ENCODE measurements at regions not wholly inside any gene's neighbourhood (a gene's known extent, or its start where the extent isn't known, plus 50 kb on each side); places are given as distances from the start of the nearest gene placed in this dataset.

DNA sequence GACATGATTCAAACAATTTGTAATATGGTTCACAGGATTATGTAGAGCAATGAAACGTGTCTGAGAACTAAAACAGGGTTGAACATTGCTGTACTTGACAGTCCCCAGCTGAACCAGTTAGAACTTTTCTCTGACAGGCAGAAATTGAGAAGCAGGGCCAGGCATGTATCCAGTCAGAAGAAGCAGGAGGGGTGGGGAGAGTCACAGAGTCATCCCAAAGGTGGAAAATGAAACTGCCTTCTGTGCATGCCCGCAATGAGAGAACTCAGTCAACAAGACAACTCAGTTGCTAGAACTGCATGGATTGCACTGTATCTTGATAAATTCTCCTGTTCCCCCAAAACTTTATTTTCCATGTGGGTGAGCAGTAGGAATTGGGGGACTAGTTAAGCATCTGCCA, 72.9 kb upstream of the PRLR start:
- no peak for DNase-seq (ENCODE audit: low read depth)
- TF ChIP-seq, protein P1, sequence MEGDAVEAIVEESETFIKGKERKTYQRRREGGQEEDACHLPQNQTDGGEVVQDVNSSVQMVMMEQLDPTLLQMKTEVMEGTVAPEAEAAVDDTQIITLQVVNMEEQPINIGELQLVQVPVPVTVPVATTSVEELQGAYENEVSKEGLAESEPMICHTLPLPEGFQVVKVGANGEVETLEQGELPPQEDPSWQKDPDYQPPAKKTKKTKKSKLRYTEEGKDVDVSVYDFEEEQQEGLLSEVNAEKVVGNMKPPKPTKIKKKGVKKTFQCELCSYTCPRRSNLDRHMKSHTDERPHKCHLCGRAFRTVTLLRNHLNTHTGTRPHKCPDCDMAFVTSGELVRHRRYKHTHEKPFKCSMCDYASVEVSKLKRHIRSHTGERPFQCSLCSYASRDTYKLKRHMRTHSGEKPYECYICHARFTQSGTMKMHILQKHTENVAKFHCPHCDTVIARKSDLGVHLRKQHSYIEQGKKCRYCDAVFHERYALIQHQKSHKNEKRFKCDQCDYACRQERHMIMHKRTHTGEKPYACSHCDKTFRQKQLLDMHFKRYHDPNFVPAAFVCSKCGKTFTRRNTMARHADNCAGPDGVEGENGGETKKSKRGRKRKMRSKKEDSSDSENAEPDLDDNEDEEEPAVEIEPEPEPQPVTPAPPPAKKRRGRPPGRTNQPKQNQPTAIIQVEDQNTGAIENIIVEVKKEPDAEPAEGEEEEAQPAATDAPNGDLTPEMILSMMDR (IDR thresholded peaks at IDR 0.05; ENCODE audit: low read depth, low read length, missing control alignments): no peak

DNA sequence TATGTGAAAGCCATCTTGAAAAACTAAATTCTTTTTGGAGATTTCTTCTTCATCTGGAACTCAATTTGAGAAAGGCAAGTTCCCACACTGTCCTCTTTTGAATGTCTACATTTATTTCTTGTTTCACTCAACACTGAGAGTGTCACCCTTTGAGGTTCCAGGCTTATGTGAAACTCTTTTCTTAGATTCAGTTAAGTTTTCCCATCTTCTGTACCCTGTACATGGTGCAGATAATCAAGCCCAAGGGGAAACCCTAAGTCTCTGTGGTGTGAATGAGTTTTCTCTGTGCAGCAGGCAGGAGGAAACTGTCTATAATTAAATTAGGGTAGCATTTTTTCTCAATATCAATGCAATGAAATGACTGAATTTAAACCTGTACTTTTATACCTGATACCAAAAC, 72.3 kb upstream of the PRLR start:
- TF ChIP-seq, protein P1 (IDR thresholded peaks at IDR 0.05; ENCODE audit: low read depth, low read length, missing control alignments): no peak
- no peak for DNase-seq (ENCODE audit: low read depth)
- H3K4me3 ChIP-seq (ENCODE audit: low read depth, low read length): no peak overlapping the region

More for the DNA sequence above, 72.9 kb upstream of the PRLR start:
- no peak overlapping the region for H3K4me3 ChIP-seq (ENCODE audit: low read depth, low read length)

DNA sequence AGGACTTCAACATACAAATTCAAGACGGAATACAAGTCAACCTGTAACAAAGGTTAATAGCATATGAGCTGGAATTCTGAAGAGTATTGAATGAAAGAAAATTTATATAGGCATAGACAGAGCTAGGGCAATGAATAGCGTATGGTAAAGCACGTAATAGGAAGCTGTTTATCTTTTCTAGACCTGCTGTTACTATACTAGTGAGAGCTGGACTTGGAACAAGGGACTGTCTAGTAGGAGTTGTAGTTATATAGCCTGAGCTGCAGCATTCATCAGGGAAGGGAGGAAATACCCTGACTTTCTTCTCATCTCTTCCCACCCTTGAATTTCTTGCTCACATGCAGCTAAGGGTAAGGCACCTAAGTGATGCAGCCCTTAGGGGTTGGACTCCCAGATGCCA, 67.5 kb upstream of the PRLR start:
- DNase-seq (ENCODE audit: low read depth): no peak
- TF ChIP-seq, protein P1 (IDR thresholded peaks at IDR 0.05; ENCODE audit: low read depth, low read length, missing control alignments): no peak
- H3K4me3 ChIP-seq (ENCODE audit: low read depth, low read length): no peak overlapping the region

DNA sequence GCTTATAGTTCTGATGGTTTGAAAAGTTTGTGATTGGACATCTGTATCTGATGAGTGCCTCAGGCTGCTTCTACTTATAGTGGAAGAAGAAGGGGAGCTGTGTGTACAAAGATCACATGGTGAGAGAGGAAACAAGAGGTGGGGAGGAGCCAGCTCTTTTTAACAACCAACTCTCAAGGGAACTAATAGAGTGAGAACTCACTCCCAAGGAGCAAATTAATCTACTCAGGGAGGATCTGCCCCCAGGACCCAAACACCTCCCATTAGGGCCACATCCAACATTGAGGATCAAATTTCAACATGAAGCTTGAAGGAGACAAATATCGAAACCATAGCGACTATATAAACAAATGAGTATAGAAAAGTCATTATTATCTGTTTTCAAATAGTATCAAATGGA, 64.7 kb upstream of the PRLR start:
- TF ChIP-seq, protein P1 (IDR thresholded peaks at IDR 0.05; ENCODE audit: low read depth, low read length, missing control alignments): no peak
- no peak overlapping the region for H3K4me3 ChIP-seq (ENCODE audit: low read depth, low read length)
- no peak for DNase-seq (ENCODE audit: low read depth)

DNA sequence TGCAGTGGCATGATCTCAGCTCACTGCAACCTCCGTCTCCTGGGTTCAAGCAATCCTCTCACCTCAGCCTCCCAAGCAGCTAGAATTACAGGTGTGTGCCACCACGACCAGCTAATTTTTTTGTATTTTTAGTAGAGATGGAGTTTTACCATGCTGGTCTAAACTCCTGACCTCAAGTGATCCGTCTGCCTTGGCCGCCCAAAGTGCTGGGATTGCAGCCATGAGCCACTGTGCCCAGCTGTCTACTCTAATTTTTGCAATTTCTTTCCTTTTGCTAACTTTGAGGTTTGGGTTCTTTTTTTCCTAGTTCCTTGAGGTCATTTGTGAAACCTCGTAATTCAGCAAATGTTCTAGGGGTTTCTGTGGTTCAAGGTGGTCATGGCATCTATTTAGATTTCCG, 63.7 kb upstream of the PRLR start:
- TF ChIP-seq, protein P1 (IDR thresholded peaks at IDR 0.05; ENCODE audit: low read depth, low read length, missing control alignments): no peak
- DNase-seq (ENCODE audit: low read depth): no peak
- H3K4me3 ChIP-seq (ENCODE audit: low read depth, low read length): no peak overlapping the region

DNA sequence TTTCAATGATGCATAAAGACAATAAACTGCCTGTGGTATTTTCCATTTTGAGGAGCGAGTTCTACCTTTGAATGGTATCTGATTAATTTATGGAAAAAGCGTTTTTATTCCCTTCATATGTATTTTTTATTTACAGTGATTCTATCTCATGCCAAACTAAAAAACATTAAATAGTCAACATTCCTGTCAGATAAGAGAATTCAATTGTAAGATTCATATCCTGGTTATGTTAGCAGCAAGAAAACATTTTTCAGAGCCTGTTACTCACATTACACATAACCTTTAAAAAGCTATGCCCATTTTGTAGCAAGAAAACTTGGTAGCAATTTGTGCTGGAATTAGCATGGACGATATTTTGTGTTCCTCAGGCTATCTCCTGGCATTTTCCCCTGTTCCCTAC, 55.1 kb upstream of the PRLR start:
- no peak for DNase-seq (ENCODE audit: low read depth)
- H3K4me3 ChIP-seq (ENCODE audit: low read depth, low read length): no peak overlapping the region
- TF ChIP-seq, protein P1 (IDR thresholded peaks at IDR 0.05; ENCODE audit: low read depth, low read length, missing control alignments): no peak

DNA sequence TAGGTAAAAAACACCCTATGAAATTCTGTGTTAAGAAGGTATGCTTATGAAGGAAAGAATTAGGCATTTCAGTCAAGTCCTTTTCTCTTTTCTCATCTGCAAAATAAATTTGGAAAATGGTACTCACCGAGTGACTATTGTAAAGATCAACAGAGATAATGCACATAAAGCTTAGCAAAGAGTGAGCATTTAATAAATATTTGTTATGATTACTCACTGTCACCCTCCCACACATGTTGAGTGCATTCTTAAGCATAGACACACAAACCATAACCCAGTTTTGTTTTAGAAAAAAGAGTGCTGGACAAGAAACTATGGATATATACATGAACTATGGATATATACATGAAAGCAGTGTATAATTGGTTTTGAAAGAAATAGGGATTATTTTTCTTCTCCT, 54.7 kb upstream of the PRLR start:
- DNase-seq (ENCODE audit: low read depth): no peak
- no peak overlapping the region for H3K4me3 ChIP-seq (ENCODE audit: low read depth, low read length)
- TF ChIP-seq, protein P1 (IDR thresholded peaks at IDR 0.05; ENCODE audit: low read depth, low read length, missing control alignments): no peak

Measured in GM12864 (cell line).